IMR-90 (cell line): ENCODE measurements at regions not wholly inside any gene's neighbourhood (a gene's known extent, or its start where the extent isn't known, plus 50 kb on each side); places are given as distances from the start of the nearest gene placed in this dataset.

ENCODE experiments used
- ATAC-seq: fragments of 200-7000 bp; cut with Tn5 transposase; 2 replicates; pipeline ENCODE4 v1.9.1; 2020; ENCODE audit warnings: low read depth, mild to moderate bottlenecking, moderate library complexity
- BruUV-seq: library from RNA; stranded (reverse); fragments of 400-500 nt; replicated peaks from 2 replicates; lab custom pipeline; 2021; lab: Mats Ljungman, UMichigan
- CTCF ChIA-PET: fragments of 300-600 bp; formaldehyde crosslinking; extraction: SDS; loops from one replicate; lab custom pipeline; 2021; ENCODE audit warnings: antibody characterized with exemption; lab: Yijun Ruan, JAX
- POLR2A ChIA-PET: fragments of 300-600 bp; sonication (Branson Sonifier 250); formaldehyde crosslinking; loops from one replicate; lab custom pipeline; 2022; ENCODE audit warnings: antibody characterized with exemption; ENCODE audit not compliant: unreplicated experiment; lab: Charles Lee
- DNase-seq: peaks from one replicate; pipeline ENCODE4 v3.0.0; 2013
- H2AFZ ChIP-seq: replicated peaks from 2 replicates; pipeline ENCODE3; 2013; ENCODE audit warnings: low read length, mild to moderate bottlenecking; ENCODE audit not compliant: poor library complexity
- H2AK5ac ChIP-seq: 2 replicates; pipeline ENCODE4 v1.6.1; 2013; ENCODE audit warnings: low read depth, low read length, inconsistent platforms
- H2AK9ac ChIP-seq: replicated peaks from 2 replicates; pipeline ENCODE3; 2013; ENCODE audit warnings: mild to moderate bottlenecking, low read depth, low read length, moderate library complexity; ENCODE audit not compliant: poor library complexity
- H2BK120ac ChIP-seq: 2 replicates; pipeline ENCODE4 v1.6.1; 2013; ENCODE audit warnings: low read depth, low read length, inconsistent platforms
- H2BK15ac ChIP-seq: 3 replicates; pipeline ENCODE4 v1.6.1; 2013; ENCODE audit warnings: low read depth, low read length, inconsistent platforms
- H2BK20ac ChIP-seq: 2 replicates; pipeline ENCODE4 v1.6.1; 2013; ENCODE audit warnings: low read depth, mild to moderate bottlenecking, inconsistent platforms, low read length, moderate library complexity
- H2BK5ac ChIP-seq: 2 replicates; pipeline ENCODE4 v1.6.1; 2013; ENCODE audit warnings: mild to moderate bottlenecking, low read depth, low read length, inconsistent platforms; ENCODE audit not compliant: poor library complexity, severe bottlenecking
- H3K14ac ChIP-seq: replicated peaks from 2 replicates; pipeline ENCODE4 v1.6.1; 2013; ENCODE audit warnings: low read depth, low read length, inconsistent platforms
- H3K18ac ChIP-seq: 2 replicates; pipeline ENCODE4 v1.6.1; 2013; ENCODE audit warnings: low read depth, low read length, control low read depth
- H3K23ac ChIP-seq: 2 replicates; pipeline ENCODE4 v1.6.1; 2013; ENCODE audit warnings: low read depth, low read length, inconsistent platforms
- H3K27ac ChIP-seq: 2 replicates; pipeline ENCODE4 v1.5.1; 2013; ENCODE audit warnings: mild to moderate bottlenecking, control low read depth, low read length; ENCODE audit not compliant: insufficient read depth
- H3K27me3 ChIP-seq: 2 replicates; pipeline ENCODE4 v1.6.1; 2013; ENCODE audit warnings: low read length; ENCODE audit not compliant: control insufficient read depth, insufficient read depth
- H3K36me3 ChIP-seq: 2 replicates; pipeline ENCODE4 v1.6.1; 2013; ENCODE audit warnings: low read length, mixed read lengths; ENCODE audit not compliant: control insufficient read depth, insufficient read depth
- H3K4ac ChIP-seq: 2 replicates; pipeline ENCODE4 v1.6.1; 2013; ENCODE audit warnings: low read depth, low read length, inconsistent platforms
- H3K4me1 ChIP-seq: 2 replicates; pipeline ENCODE4 v1.6.1; 2013; ENCODE audit warnings: low read length, mixed read lengths; ENCODE audit not compliant: control insufficient read depth, insufficient read depth
- H3K4me2 ChIP-seq: 2 replicates; pipeline ENCODE4 v1.6.1; 2013; ENCODE audit warnings: low read depth, mild to moderate bottlenecking, control low read depth, low read length, moderate library complexity
- H3K4me3 ChIP-seq: 2 replicates; pipeline ENCODE4 v1.5.1; 2013; ENCODE audit warnings: low read depth, mild to moderate bottlenecking, control low read depth, low read length, moderate library complexity; ENCODE audit not compliant: insufficient read depth
- H3K56ac ChIP-seq: 2 replicates; pipeline ENCODE4 v1.6.1; 2013; ENCODE audit warnings: low read length, inconsistent platforms; ENCODE audit not compliant: insufficient read depth; ENCODE audit errors: extremely low read depth
- H3K79me1 ChIP-seq, 2 experiments: 2 replicates each; pipeline ENCODE4 v1.6.1; 2013; ENCODE audit warnings: low read length in 2 of 2, inconsistent platforms in 1 of 2, low read depth in 1 of 2
- H3K9ac ChIP-seq: 2 replicates; pipeline ENCODE4 v1.6.1; 2013; ENCODE audit warnings: low read depth, low read length, control low read depth
- H3K9me1 ChIP-seq: 2 replicates; pipeline ENCODE4 v1.6.1; 2013; ENCODE audit warnings: low read length, inconsistent platforms; ENCODE audit not compliant: insufficient read depth
- H3K9me3 ChIP-seq: 2 replicates; pipeline ENCODE4 v1.6.1; 2013; ENCODE audit warnings: low read length; ENCODE audit not compliant: control insufficient read depth, insufficient read depth
- H4K20me1 ChIP-seq: 2 replicates; pipeline ENCODE4 v1.6.1; 2013; ENCODE audit warnings: low read length, inconsistent platforms; ENCODE audit not compliant: insufficient read depth
- H4K5ac ChIP-seq: 2 replicates; pipeline ENCODE4 v1.6.1; 2013; ENCODE audit warnings: mild to moderate bottlenecking, low read depth, low read length, control low read depth
- H4K8ac ChIP-seq, 2 experiments: 2 replicates each; pipeline ENCODE4 v1.6.1; 2013; ENCODE audit warnings: low read depth in 2 of 2, low read length in 2 of 2, control low read depth in 1 of 2, inconsistent platforms in 1 of 2
- H4K91ac ChIP-seq: 2 replicates; pipeline ENCODE4 v1.6.1; 2013; ENCODE audit warnings: low read depth, low read length, inconsistent platforms; ENCODE audit not compliant: insufficient read depth
- CEBPB ChIP-seq: IDR thresholded peaks from 2 replicates; pipeline ENCODE4 v1.6.1; 2012; ENCODE audit warnings: low read depth, low read length, improper control_type of control experiment
- FOS ChIP-seq: fragments of 150-350 bp; IDR thresholded peaks from 2 replicates; pipeline ENCODE4 v1.6.1; 2016; ENCODE audit warnings: low read depth, low read length
- MAZ ChIP-seq: IDR thresholded peaks from 2 replicates; pipeline ENCODE4 v1.6.1; 2012; ENCODE audit warnings: low read depth, mild to moderate bottlenecking, low read length, improper control_type of control experiment, moderate library complexity, borderline replicate concordance
- MXI1 ChIP-seq: IDR thresholded peaks from 2 replicates; pipeline ENCODE4 v1.6.1; 2012; ENCODE audit warnings: low read depth, mild to moderate bottlenecking, low read length, moderate library complexity, borderline replicate concordance
- RAD21 ChIP-seq: IDR thresholded peaks from 2 replicates; pipeline ENCODE4 v1.6.1; 2012; ENCODE audit warnings: low read length, improper control_type of control experiment
- RCOR1 ChIP-seq: IDR thresholded peaks from 2 replicates; pipeline ENCODE4 v1.6.1; 2012; ENCODE audit warnings: mild to moderate bottlenecking, low read length, improper control_type of control experiment; ENCODE audit not compliant: insufficient replicate concordance
- SMC3 ChIP-seq: fragments of 150-350 bp; IDR thresholded peaks from 2 replicates; pipeline ENCODE4 v1.6.1; 2016; ENCODE audit warnings: low read depth, mild to moderate bottlenecking, antibody characterized with exemption, low read length, moderate library complexity
- USF2 ChIP-seq: fragments of 150-350 bp; IDR thresholded peaks from 2 replicates; pipeline ENCODE4 v1.6.1; 2017; ENCODE audit warnings: mild to moderate bottlenecking, antibody characterized with exemption, low read length, low read depth
- WGBS, 2 experiments: methylation state at CpG; one replicate each; pipeline versions ENCODE4 v1.1.5 to v1.1.7; 2013; ENCODE audit warnings: missing lambda C conversion rate in 2 of 2; ENCODE audit not compliant: insufficient read length in 1 of 2; ENCODE audit errors: extremely low coverage in 2 of 2; 5-methylcytosine and 5-hydroxymethylcytosine counted together
- dilution Hi-C: fragments of 300-500 bp; cut with HindIII; formaldehyde crosslinking; loops from one replicate; pipeline ENCODE4 v1.14.3; 2018; ENCODE audit warnings: low sequenced_read_pairs; ENCODE audit not compliant: unreplicated experiment
- in situ Hi-C: fragments of 300-500 bp; cut with MboI; formaldehyde crosslinking; loops from 3 replicates; pipeline ENCODE4 v1.14.3; 2019; ENCODE audit warnings: low sequenced_read_pairs, inconsistent platforms, mixed read lengths
- intact Hi-C: fragments of 100-400 bp; cut with micrococcal nuclease; formaldehyde crosslinking; loops from 2 replicates; pipeline ENCODE4 v1.10.0; 2022

- Histone ChIP-seq H2BK120ac (no peak overlapping the region), H2BK15ac (no peak overlapping the region), H3K4me1 (peaks cover 2% of the 10 kb centered on the region), H3K4me3 (no peak overlapping the region), H2AFZ (no peak overlapping the region), H3K27me3 (no peaks in the 10 kb centered on the region), H2BK20ac (no peak overlapping the region), H3K23ac (no peak overlapping the region), H4K91ac (no peak overlapping the region), H3K9me1 (no peaks in the 10 kb centered on the region), H4K20me1 (no peaks in the 10 kb centered on the region), H3K18ac (no peak overlapping the region), H3K27ac (no peak overlapping the region), H3K36me3 (no peaks in the 10 kb centered on the region), H3K56ac (no peak overlapping the region), H3K79me1 (no peaks in the 10 kb centered on the region), H2AK5ac (no peak overlapping the region), H3K9me3 (no peaks in the 10 kb centered on the region), H4K8ac (no peak overlapping the region), H4K5ac (no peak overlapping the region), H3K4me2 (no peak overlapping the region), H2BK5ac (no peak overlapping the region), H3K9ac (no peak overlapping the region), H3K4ac (no peak overlapping the region), H2AK9ac (no peak overlapping the region), H3K14ac (no peak overlapping the region)
- ATAC-seq (no peak), DNase-seq (no peak)
- in situ Hi-C loops = no loop called here
- CTCF ChIA-PET = no interaction called here
- no TSS peak for BruUV-seq
- dilution Hi-C loops = no loop called here
- TF ChIP-seq USF2 (no peak), FOS (no peak), CEBPB (no peak), RCOR1 (no peak), SMC3 (no peak), MXI1 (no peak), MAZ (no peak), RAD21 (no peak)
- intact Hi-C loops = no loop called here
- POLR2A ChIA-PET = no interaction called here
- no CpG with 5 or more reads among the region's 3 CpGs for WGBS, 2 experiments
Measured at GRCh38 chr1:199791495-199791894, 236.0 kb upstream of the NR5A2 start.
